ENCODE measurements at regions not wholly inside any gene's neighbourhood (a gene's known extent, or its start where the extent isn't known, plus 50 kb on each side); places are given as distances from the start of the nearest gene placed in this dataset.
"Not testable (repeated sequence)": the region's sequence is repeated elsewhere in the genome, so short reads cannot be mapped to it uniquely, and the experiment has no call there.

DNA sequence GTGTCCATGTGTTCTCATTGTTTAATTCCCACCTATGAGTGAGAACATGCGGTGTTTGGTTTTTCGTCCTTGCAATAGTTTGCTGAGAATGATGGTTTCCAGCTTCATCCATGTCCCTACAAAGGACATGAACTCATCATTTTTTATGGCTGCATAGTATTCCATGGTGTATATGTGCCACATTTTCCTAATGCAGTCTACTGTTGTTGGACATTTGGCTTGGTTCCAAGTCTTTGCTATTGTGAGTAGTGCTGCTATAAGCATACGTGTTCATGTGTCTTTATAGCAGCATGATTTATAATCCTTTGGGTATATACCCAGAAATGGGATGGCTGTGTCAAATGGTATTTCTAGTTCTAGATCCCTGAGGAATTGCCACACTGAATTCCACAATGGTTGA is 144.1 kb upstream of the CCZ1B start:
- H3K4me1 ChIP-seq (ENCODE audit: low read depth); ATAC-seq; intact Hi-C loops (cut with DNase I, micrococcal nuclease); H3K4me3 ChIP-seq; H3K9me3 ChIP-seq; DNase-seq; H3K36me3 ChIP-seq (ENCODE audit: low read depth): not testable (repeated sequence)

DNA sequence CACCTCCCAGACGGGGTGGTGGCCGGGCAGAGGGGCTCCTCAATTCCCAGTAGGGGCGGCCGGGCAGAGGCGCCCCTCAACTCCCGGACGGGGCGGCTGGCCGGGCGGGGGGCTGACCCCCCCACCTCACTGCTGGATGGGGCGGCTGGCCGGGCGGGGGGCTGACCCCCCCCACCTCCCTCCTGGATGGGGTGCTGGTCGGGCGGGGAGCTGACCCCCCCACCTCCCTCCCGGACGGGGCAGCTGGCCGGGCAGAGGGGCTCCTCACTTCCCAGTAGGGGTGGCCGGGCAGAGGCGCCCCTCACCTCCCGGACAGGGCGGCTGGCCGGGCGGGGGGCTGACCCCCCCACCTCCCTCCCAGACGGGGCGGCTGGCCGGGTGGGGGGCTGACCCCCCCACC is 148.8 kb upstream of the CCZ1B start:
- H3K4me3 ChIP-seq; ATAC-seq; DNase-seq; H3K4me1 ChIP-seq (ENCODE audit: low read depth); H3K36me3 ChIP-seq (ENCODE audit: low read depth); H3K9me3 ChIP-seq; intact Hi-C loops (cut with DNase I, micrococcal nuclease): not testable (repeated sequence)

DNA sequence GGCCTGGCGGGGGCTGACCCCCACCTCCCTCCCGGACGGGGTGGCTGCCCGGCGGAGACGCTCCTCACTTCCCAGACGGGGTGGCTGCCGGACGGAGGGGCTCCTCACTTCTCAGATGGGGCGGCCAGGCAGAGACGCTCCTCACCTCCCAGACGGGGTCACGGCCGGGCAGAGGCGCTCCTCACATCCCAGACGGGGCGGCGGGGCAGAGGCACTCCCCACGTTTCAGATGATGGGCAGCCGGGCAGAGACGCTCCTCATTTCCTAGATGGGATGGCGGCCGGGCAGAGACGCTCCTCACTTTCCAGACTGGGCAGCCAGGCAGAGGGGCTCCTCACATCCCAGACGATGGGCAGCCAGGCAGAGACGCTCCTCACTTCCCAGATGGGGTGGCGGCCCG is 149.3 kb upstream of the CCZ1B start:
- ATAC-seq; DNase-seq; intact Hi-C loops (cut with DNase I, micrococcal nuclease); H3K9me3 ChIP-seq; H3K4me1 ChIP-seq (ENCODE audit: low read depth); H3K36me3 ChIP-seq (ENCODE audit: low read depth); H3K4me3 ChIP-seq: not testable (repeated sequence)

DNA sequence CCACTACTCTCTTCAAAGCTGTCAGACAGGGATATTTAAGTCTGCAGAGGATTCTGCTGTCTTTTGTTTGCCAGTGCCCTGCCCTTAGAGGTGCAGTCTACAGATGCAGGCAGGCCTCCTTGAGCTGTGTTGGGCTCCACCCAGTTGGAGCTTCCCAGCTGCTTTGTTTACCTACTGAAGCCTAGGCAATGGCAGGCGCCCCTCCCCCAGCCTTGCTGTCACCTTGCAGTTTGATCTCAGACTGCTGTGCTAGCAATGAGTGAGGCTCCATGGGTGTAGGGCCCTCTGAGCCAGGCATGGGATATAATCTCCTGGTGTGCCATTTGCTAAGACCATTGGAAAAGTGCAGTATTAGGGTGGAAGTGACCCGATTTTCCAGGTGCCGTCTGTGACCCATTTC is 151.3 kb upstream of the CCZ1B start:
- peak in 2 of 3 donors; percentile 29 to 42 for DNase-seq
- H3K4me1 ChIP-seq (ENCODE audit: low read depth); H3K36me3 ChIP-seq (ENCODE audit: low read depth); H3K9me3 ChIP-seq; H3K4me3 ChIP-seq; intact Hi-C loops (cut with DNase I, micrococcal nuclease); ATAC-seq: not testable (repeated sequence)

DNA sequence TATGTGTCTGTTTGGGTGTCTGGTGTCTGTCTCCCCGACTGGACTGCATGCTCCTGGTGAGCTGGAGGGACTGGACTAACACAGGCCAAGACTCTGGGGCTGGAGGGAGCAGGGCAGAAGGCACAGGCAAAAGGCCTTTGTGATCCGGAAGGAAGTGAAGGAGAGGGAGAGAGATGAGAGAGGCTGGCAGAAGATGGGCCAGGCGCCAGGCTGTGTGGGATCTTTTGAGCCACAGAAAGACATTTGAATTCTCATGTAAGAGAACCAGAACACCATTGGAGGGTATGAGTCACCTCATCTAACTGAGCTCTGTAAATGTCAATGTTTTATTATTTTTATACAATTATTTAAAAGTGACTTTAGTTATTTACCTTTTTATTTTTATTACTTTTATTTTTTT is 152.3 kb upstream of the CCZ1B start:
- H3K36me3 ChIP-seq (ENCODE audit: low read depth); ATAC-seq; H3K4me3 ChIP-seq; H3K4me1 ChIP-seq (ENCODE audit: low read depth); DNase-seq; H3K9me3 ChIP-seq; intact Hi-C loops (cut with DNase I, micrococcal nuclease): not testable (repeated sequence)

DNA sequence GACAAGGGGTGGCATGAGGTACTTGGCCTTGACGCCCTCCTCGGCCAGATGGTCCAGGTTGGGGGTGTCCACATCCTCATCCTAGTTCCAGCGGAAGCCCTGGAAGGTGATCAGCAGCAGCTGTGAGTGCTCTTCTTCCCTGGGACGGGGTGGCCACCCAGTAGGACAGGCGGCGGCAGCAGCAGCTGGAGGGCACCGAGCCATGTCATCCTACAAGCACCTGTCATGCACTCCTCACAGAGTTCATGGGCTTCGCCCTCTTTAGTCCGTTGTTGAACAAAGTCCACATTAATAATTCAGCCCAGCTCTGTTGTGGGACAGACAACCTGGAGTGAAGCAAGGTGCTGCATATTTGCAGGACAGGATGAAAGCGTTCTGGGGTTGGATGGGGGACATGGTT is 153.4 kb upstream of the CCZ1B start:
- H3K4me1 ChIP-seq (ENCODE audit: low read depth); H3K4me3 ChIP-seq; intact Hi-C loops (cut with DNase I, micrococcal nuclease); ATAC-seq; H3K36me3 ChIP-seq (ENCODE audit: low read depth); DNase-seq; H3K9me3 ChIP-seq: not testable (repeated sequence)

DNA sequence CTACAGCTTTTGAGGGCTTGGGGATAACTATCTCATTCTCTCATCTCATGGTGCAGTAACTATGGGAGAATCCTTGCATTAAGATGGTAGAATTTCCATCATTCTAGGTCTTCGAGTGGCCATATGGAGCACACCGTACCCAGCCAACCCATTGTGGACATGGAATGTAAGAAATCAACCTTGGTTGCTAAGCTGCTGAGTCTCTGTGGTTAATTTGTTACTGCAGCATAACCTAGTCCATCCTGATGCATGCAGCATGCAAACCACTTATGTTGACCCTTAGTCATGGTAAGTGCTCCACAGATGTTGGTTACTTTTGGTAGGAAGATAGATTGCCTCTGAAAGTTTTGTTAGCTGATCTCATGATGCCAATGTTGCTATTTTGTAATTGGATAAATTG is 156.3 kb upstream of the CCZ1B start:
- H3K36me3 ChIP-seq (ENCODE audit: low read depth); H3K4me1 ChIP-seq (ENCODE audit: low read depth); H3K9me3 ChIP-seq; intact Hi-C loops (cut with DNase I, micrococcal nuclease); DNase-seq; H3K4me3 ChIP-seq; ATAC-seq: not testable (repeated sequence)

DNA sequence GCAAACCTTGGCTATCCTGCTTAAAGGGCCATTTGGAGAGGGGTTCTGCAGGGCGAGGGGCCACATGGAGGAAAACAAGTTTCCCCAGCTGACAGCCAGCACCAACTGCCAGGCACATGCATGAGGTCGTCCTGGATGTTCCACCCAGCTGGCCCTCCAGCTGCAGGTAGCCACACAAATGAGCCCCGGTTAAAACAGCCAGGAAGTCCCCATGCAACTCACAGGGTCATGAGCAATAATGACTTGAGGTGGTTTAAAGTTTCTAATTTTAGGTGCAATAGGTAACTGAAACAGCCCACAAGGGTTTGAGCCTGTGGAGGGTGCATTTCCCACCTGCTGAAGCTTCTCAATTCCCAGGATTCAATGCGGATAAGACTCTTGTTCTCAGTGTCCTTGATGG is 160.8 kb upstream of the CCZ1B start:
- H3K4me1 ChIP-seq (ENCODE audit: low read depth); H3K9me3 ChIP-seq; DNase-seq; ATAC-seq; H3K4me3 ChIP-seq; H3K36me3 ChIP-seq (ENCODE audit: low read depth); intact Hi-C loops (cut with DNase I, micrococcal nuclease): not testable (repeated sequence)

DNA sequence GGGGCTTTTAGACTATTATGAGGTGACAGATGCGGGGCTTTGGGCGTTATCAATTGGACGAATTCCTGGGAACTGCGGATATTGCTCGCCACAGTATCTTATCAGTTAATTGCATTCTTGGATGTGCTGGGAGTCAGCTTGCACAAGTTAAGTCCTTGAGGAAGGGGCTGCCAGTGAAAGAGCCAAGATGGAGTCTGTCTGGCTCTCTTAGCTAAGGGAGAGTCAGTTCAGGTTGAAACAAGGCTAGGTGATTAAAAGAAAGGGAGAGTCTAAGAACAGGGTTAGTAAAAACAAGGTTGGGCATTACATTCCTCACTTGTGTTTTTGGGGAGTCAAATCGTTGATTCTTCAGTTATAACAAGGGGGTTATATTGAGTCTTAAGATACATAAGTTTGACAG is 162.5 kb upstream of the CCZ1B start:
- ATAC-seq; H3K4me3 ChIP-seq; H3K9me3 ChIP-seq; DNase-seq; H3K4me1 ChIP-seq (ENCODE audit: low read depth); H3K36me3 ChIP-seq (ENCODE audit: low read depth); intact Hi-C loops (cut with DNase I, micrococcal nuclease): not testable (repeated sequence)

DNA sequence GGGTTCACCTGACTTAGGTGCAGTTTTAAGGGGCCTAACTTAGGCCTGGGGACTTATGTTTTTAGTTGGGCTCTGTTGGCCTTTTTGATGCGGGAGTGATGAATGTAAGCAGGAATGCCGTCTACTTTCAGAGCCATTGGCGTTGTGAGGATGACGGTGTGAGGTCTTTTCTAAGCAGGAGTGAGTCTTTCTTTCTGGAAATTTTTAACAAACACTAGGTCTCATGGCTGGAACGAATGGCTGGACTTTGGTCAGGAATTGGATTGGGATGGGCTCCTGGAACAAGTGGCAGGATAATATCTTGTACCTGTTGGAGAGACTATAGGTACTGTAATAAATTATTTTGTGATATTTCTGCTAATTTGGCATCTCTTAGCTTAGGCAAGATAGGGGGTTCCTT is 163.9 kb upstream of the CCZ1B start:
- H3K4me1 ChIP-seq (ENCODE audit: low read depth); intact Hi-C loops (cut with DNase I, micrococcal nuclease); ATAC-seq; H3K4me3 ChIP-seq; H3K36me3 ChIP-seq (ENCODE audit: low read depth); H3K9me3 ChIP-seq: not testable (repeated sequence)
- peak in 1 of 3 donors; percentile 69 for DNase-seq

DNA sequence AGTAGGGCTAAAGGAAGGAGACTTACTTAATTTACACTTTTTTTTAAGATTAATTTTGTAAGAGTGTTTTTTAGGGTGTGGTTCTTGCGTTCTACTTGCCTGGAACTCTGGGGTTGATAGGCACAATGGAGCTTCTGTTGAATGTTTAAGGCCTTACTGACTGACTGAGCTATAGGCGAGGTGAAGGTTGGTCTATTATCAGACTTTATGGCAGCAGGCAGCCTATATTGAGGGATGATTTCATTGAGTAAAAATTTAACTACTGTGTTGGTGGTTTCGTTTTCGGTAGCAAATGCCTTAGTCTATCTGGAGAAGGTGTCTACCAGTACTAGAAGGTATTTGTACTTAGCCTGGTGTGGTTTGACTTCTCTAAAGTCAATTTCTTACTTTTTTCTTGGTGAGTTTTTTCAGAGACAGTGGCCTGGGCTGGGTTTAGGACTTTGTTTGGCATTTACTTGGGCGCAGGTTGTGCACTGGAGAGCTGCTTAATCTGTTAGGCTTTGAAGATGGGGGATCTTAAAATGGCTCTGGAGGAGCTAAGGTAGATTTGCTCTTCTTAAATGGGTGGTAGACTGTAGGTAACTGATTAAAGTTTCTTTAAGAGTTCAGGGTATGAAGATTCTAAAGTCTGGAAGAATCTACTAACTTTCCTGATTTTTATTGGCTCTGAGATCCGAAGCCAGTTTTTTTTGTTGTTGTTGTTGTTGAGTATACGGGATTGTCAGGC is 164.5 kb upstream of the CCZ1B start:
- H3K9me3 ChIP-seq; H3K4me1 ChIP-seq (ENCODE audit: low read depth); ATAC-seq; H3K36me3 ChIP-seq (ENCODE audit: low read depth); intact Hi-C loops (cut with DNase I, micrococcal nuclease): not testable (repeated sequence)
- DNase-seq = peak in 1 of 3 donors; percentile 50
- peak overlapping the region; percentile 9 for H3K4me3 ChIP-seq

DNA sequence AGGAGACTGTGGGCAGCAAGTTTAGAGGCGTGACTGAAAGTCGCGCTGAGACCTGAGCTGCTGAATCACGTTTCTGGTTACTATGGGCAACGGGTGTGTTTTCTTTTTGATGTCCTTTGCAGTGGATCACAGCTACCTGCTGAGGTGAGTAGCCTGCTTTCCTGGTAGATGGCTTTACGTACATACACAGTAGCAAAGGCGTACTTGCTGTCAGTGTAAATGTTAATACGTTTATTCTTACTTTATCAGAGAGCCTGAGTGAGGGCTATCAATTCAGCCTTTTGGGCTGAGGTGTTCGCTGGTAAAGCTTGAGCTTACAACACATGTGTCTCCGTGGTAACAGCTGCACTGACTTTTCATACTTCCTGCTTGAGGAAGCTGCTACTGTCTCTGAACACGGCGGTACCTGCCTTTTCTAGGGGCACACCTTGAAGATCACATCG is 165.1 kb upstream of the CCZ1B start:
- H3K4me3 ChIP-seq = peak overlapping the region; percentile 9
- H3K9me3 ChIP-seq; intact Hi-C loops (cut with DNase I, micrococcal nuclease); ATAC-seq; H3K36me3 ChIP-seq (ENCODE audit: low read depth); H3K4me1 ChIP-seq (ENCODE audit: low read depth): not testable (repeated sequence)
- peak in 2 of 3 donors; percentile 48 to 72 for DNase-seq

DNA sequence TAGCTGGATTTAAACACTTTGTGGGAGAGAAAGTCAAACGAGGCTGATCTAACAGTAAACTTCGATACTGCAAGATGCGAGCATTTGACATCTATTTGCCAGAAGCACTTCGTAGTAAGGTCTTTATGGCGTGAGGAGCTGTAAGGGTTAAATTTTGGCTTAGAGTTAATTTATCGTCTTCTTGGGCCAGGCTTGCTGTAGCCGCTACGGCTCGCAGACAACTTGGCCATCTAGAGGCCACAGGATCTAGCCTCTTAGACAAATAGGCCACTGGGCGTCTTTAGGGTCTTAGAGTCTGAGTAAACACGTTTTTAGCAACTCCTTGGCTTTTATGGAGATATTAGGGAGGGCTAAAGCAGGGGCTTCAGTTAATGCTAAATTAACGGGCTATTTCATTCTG is 165.6 kb upstream of the CCZ1B start:
- intact Hi-C loops (cut with DNase I, micrococcal nuclease); H3K36me3 ChIP-seq (ENCODE audit: low read depth); H3K9me3 ChIP-seq; H3K4me1 ChIP-seq (ENCODE audit: low read depth); ATAC-seq: not testable (repeated sequence)
- H3K4me3 ChIP-seq = peak overlapping the region; percentile 0
- peak in 1 of 3 donors; percentile 27 for DNase-seq

DNA sequence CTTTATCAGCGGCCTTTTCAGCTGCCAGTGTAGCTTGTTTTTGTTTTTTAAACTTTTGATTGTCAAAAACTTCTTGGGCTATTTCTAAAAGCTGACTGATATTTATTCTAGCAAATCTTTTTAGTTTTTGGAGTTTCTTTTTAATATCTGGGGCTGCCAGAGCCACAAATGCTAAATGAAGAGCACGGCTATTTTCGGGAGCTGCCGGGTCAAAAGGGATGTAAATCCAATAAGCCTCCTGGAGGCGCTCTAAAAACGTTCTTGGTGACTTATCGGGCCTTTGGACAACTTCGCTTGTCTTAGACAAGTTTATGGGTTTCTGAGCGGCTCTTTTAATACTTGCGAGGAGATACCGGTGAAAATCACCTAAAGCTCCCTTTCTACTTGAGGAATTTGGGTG is 166.1 kb upstream of the CCZ1B start:
- H3K36me3 ChIP-seq (ENCODE audit: low read depth); ATAC-seq; H3K9me3 ChIP-seq; H3K4me1 ChIP-seq (ENCODE audit: low read depth); intact Hi-C loops (cut with DNase I, micrococcal nuclease): not testable (repeated sequence)
- DNase-seq = peak in 1 of 3 donors; percentile 59
- H3K4me3 ChIP-seq = peak overlapping the region; percentile 0

DNA sequence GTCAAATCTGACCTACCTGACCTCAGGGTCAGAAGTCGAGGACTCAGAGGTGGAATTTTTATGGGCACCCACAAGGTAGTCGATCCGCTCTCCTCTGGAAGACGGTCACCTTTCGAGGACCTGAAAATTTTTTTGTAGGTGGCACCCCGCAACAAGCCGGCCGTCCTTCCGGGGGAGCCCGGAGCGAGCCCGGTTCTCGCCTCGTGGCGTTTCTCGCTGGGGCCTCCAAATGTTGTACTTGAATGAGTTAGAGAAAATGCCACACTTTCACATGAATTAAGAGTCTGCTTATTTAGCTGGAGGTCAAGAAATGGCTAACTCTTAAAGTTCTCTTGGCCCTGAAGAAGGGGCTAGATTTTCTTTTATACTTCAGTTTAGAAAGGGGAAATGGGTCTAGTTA is 169.0 kb upstream of the CCZ1B start:
- H3K9me3 ChIP-seq = peaks cover 11% of the 10 kb centered on the region
- H3K4me3 ChIP-seq; DNase-seq; ATAC-seq; H3K4me1 ChIP-seq (ENCODE audit: low read depth); intact Hi-C loops (cut with DNase I, micrococcal nuclease); H3K36me3 ChIP-seq (ENCODE audit: low read depth): not testable (repeated sequence)

Data from mucosa of descending colon (tissue), 3 donors.